ENCODE measurements at regions not wholly inside any gene's neighbourhood (a gene's known extent, or its start where the extent isn't known, plus 50 kb on each side); places are given as distances from the start of the nearest gene placed in this dataset.

DNA sequence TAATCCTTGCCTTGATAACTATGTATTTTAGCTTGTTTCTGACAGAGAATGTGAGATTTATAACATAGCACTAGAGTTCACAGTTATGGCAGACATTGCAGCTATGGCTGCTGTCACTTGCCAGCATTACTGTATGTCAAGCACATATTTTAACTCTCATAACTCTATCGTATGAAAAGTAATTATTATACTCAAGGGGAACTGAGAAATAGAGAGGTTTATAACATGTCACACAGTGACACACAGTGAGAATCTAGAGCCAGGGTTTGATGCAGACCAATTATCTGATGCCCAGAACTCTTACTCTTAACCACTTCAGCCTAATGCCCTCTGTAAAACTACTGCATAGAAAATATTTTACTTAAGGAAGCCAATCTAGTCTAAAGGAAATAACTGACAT lies 1012.4 kb downstream of the GRIK2 start:
- TF ChIP-seq, protein P1, sequence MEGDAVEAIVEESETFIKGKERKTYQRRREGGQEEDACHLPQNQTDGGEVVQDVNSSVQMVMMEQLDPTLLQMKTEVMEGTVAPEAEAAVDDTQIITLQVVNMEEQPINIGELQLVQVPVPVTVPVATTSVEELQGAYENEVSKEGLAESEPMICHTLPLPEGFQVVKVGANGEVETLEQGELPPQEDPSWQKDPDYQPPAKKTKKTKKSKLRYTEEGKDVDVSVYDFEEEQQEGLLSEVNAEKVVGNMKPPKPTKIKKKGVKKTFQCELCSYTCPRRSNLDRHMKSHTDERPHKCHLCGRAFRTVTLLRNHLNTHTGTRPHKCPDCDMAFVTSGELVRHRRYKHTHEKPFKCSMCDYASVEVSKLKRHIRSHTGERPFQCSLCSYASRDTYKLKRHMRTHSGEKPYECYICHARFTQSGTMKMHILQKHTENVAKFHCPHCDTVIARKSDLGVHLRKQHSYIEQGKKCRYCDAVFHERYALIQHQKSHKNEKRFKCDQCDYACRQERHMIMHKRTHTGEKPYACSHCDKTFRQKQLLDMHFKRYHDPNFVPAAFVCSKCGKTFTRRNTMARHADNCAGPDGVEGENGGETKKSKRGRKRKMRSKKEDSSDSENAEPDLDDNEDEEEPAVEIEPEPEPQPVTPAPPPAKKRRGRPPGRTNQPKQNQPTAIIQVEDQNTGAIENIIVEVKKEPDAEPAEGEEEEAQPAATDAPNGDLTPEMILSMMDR (IDR thresholded peaks at IDR 0.05): no peak
- no peak for TF ChIP-seq EP300 (IDR thresholded peaks at IDR 0.05)

Measured in tibial nerve (tissue), 4 donors.